Mesodermal cell (in vitro differentiated cells): ENCODE measurements at regions not wholly inside any gene's neighbourhood (a gene's known extent, or its start where the extent isn't known, plus 50 kb on each side); places are given as distances from the start of the nearest gene placed in this dataset.

Experiments used
- H3K27ac ChIP-seq: 2 replicates; pipeline ENCODE4 v1.7.0; 2013; ENCODE audit warnings: mild to moderate bottlenecking, low read depth, low read length, moderate library complexity; ENCODE audit not compliant: severe bottlenecking
- H3K36me3 ChIP-seq: 2 replicates; pipeline ENCODE4 v1.7.1; 2013; ENCODE audit warnings: mild to moderate bottlenecking, low read length, moderate library complexity; ENCODE audit not compliant: control insufficient read depth, insufficient read depth
- H3K4me1 ChIP-seq: one replicate; pipeline ENCODE4 v1.7.1; 2013; ENCODE audit warnings: mild to moderate bottlenecking, low read length; ENCODE audit not compliant: insufficient read depth, control insufficient read depth, poor library complexity, severe bottlenecking
- H3K4me3 ChIP-seq: 2 replicates; pipeline ENCODE4 v1.7.0; 2013; ENCODE audit warnings: low read length, control low read depth, mild to moderate bottlenecking; ENCODE audit not compliant: insufficient read depth, poor library complexity, severe bottlenecking; ENCODE audit errors: extremely low read depth
- H3K9me3 ChIP-seq: 2 replicates; pipeline ENCODE4 v1.7.1; 2013; ENCODE audit warnings: mild to moderate bottlenecking, low read length, moderate library complexity; ENCODE audit not compliant: control insufficient read depth
- WGBS, 2 experiments: methylation state at CpG; one replicate each; pipeline ENCODE4 v1.1.5; 2013; ENCODE audit warnings: missing lambda C conversion rate in 2 of 2; ENCODE audit not compliant: insufficient coverage in 2 of 2; 5-methylcytosine and 5-hydroxymethylcytosine counted together

DNA sequence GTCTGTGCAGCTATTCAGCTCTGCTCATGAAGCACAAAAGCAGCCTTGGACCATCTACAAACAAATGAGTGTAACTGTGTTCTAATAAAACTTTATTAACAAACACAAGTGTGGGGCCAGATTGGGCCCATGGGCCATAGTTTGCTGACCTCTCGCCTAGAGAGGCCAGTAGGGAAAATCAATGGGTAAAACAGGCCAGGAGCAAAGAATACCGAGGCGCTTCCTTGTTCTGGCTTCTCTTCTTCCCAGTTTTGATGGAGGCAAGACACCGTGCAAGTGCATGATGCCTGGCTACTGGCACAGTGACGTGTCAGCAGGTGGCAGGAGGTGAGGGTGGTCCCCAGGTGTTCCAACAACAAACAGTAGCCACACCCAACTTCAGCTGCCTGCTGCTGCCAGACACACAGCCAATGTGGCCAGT, 94.3 kb upstream of the SDK1 start:
- 88 to 100% methylated on average over 3 of the region's 5 CpGs for WGBS, 2 experiments
- Histone ChIP-seq H3K4me3 (no peak overlapping the region), H3K9me3 (no peaks in the 10 kb centered on the region), H3K27ac (no peak overlapping the region), H3K4me1 (no peaks in the 10 kb centered on the region), H3K36me3 (no peaks in the 10 kb centered on the region)

DNA sequence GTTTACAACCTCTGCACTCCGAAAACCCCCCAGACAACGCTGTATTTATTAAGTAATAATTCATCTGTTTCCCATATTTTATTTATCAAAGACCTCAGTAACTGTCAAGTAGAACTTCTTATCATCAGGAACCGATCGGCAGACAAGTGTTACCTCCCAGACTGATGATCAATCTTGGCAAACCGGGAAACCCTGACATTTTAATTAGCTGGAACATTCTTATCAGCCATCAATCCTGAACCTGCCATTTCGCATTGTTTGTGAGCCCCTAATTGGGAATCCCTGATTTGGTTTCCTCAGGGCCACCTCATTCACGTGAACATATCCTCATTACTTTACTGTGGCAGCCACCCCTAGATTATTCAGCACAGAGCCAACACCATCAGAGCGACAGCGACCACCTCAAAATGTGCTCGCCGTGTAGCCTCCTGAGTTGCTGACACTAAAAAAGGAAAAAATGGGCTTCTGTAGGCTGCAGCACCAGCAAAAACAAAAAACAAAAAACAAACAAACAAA, 93.6 kb upstream of the SDK1 start:
- no peaks in the 10 kb centered on the region for H3K4me1 ChIP-seq
- H3K9me3 ChIP-seq: no peaks in the 10 kb centered on the region
- H3K27ac ChIP-seq: no peak overlapping the region
- H3K36me3 ChIP-seq: no peaks in the 10 kb centered on the region
- H3K4me3 ChIP-seq: no peak overlapping the region
- 66 to 79% methylated on average over 7 to 9 of the region's 11 CpGs for WGBS, 2 experiments

- WGBS, 2 experiments: 80% methylated on average over 1 of the region's 2 CpGs; no CpG with 5 or more reads in 1 of the 2 experiments
- Histone ChIP-seq H3K4me3 (no peak overlapping the region), H3K9me3 (no peaks in the 10 kb centered on the region), H3K36me3 (no peaks in the 10 kb centered on the region), H3K4me1 (no peaks in the 10 kb centered on the region), H3K27ac (no peak overlapping the region)
Measured at GRCh38 chr7:3210531-3210930, 90.5 kb upstream of the SDK1 start.

DNA sequence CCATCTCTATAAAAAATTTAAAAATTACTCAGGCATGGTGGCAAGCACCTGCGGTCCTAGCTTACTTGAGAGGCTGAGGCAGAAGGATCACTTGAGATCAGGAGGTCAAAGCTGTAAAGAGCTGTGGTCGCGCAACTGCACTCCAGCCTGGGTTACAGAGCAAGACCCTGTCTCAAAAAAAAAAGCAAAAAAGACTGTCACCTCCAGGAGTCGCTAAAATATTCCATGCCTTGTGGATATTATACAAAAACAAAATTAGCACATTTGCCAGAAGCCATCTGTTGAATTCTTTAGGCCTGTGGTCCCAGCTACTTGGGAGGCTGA, 87.0 kb upstream of the SDK1 start:
- 60 to 100% methylated on average over 2 to 3 of the region's 4 CpGs for WGBS, 2 experiments
- H3K27ac ChIP-seq: no peak overlapping the region
- no peaks in the 10 kb centered on the region for H3K36me3 ChIP-seq
- H3K4me1 ChIP-seq: peaks cover 2% of the 10 kb centered on the region
- H3K9me3 ChIP-seq: no peaks in the 10 kb centered on the region
- no peak overlapping the region for H3K4me3 ChIP-seq

GRCh38 chr7:3215624-3216585, 85.1 kb upstream of the SDK1 start:
- H3K36me3 ChIP-seq: no peaks in the 10 kb centered on the region
- H3K27ac ChIP-seq: no peak overlapping the region
- peaks cover 5% of the 10 kb centered on the region for H3K4me1 ChIP-seq
- H3K9me3 ChIP-seq: no peaks in the 10 kb centered on the region
- WGBS, 2 experiments: 92 to 95% methylated on average over 7 to 10 of the region's 14 CpGs
- no peak overlapping the region for H3K4me3 ChIP-seq

GRCh38 chr7:3217166-3217565, 83.9 kb upstream of the SDK1 start:
- H3K4me3 ChIP-seq: no peak overlapping the region
- H3K27ac ChIP-seq: no peak overlapping the region
- WGBS, 2 experiments: 70 to 86% methylated on average over 1 of the region's 3 CpGs
- no peaks in the 10 kb centered on the region for H3K9me3 ChIP-seq
- H3K4me1 ChIP-seq: peaks cover 5% of the 10 kb centered on the region
- no peaks in the 10 kb centered on the region for H3K36me3 ChIP-seq

- Histone ChIP-seq H3K9me3 (no peaks in the 10 kb centered on the region), H3K36me3 (no peaks in the 10 kb centered on the region), H3K4me1 (peaks cover 5% of the 10 kb centered on the region), H3K27ac (no peak overlapping the region), H3K4me3 (no peak overlapping the region)
- WGBS, 2 experiments: 77 to 92% methylated on average over 4 to 5 of the region's 10 CpGs
Measured at GRCh38 chr7:3218411-3219225, 82.4 kb upstream of the SDK1 start.

- no peaks in the 10 kb centered on the region for H3K36me3 ChIP-seq
- no peak overlapping the region for H3K27ac ChIP-seq
- peaks cover 2% of the 10 kb centered on the region for H3K9me3 ChIP-seq
- H3K4me1 ChIP-seq: no peaks in the 10 kb centered on the region
- WGBS, 2 experiments: 82 to 93% methylated on average over 5 to 6 of the region's 7 CpGs
- H3K4me3 ChIP-seq: no peak overlapping the region
Measured at GRCh38 chr7:3229904-3230470, 71.1 kb upstream of the SDK1 start.

GRCh38 chr7:3230908-3231307, 70.1 kb upstream of the SDK1 start:
- no peak overlapping the region for H3K4me3 ChIP-seq
- peaks cover 4% of the 10 kb centered on the region for H3K9me3 ChIP-seq
- no peaks in the 10 kb centered on the region for H3K4me1 ChIP-seq
- no peak overlapping the region for H3K27ac ChIP-seq
- WGBS, 2 experiments: 75 to 84% methylated on average over 6 to 8 of the region's 10 CpGs
- H3K36me3 ChIP-seq: no peaks in the 10 kb centered on the region

DNA sequence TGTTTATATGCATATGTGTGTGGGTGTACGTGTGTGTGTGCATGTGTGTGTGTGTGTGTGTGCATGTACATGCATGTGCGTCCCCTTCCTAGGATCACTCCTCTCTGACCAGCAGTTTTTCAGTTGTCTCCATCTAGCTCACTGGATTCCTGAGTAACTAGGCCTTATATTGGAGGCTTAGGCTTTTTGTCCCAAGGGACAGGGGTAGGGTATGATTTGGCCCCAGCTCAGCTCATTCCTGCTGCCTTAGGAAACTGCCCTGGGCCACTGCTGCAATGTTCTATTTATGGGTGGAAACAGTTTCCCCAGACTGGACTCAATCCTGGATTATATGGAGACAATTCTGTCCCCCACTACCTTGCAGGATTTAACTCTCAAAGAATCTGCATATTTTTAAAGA, 68.8 kb upstream of the SDK1 start:
- no peak overlapping the region for H3K4me3 ChIP-seq
- no peaks in the 10 kb centered on the region for H3K36me3 ChIP-seq
- 83% methylated on average over 1 of the region's 2 CpGs; no CpG with 5 or more reads in 1 of the 2 experiments for WGBS, 2 experiments
- no peak overlapping the region for H3K27ac ChIP-seq
- peaks cover 14% of the 10 kb centered on the region for H3K9me3 ChIP-seq
- no peaks in the 10 kb centered on the region for H3K4me1 ChIP-seq
